CD4-positive, alpha-beta T cell treated with Interleukin-4 for 4 hours (primary cell): ENCODE measurements at regions not wholly inside any gene's neighbourhood (a gene's known extent, or its start where the extent isn't known, plus 50 kb on each side); places are given as distances from the start of the nearest gene placed in this dataset.
"Not testable (repeated sequence)": the region's sequence is repeated elsewhere in the genome, so short reads cannot be mapped to it uniquely, and the experiment has no call there.

Experiments
- DNase-seq: peaks from one replicate; pipeline ENCODE4 v3.0.0-alpha.2; 2020

DNA sequence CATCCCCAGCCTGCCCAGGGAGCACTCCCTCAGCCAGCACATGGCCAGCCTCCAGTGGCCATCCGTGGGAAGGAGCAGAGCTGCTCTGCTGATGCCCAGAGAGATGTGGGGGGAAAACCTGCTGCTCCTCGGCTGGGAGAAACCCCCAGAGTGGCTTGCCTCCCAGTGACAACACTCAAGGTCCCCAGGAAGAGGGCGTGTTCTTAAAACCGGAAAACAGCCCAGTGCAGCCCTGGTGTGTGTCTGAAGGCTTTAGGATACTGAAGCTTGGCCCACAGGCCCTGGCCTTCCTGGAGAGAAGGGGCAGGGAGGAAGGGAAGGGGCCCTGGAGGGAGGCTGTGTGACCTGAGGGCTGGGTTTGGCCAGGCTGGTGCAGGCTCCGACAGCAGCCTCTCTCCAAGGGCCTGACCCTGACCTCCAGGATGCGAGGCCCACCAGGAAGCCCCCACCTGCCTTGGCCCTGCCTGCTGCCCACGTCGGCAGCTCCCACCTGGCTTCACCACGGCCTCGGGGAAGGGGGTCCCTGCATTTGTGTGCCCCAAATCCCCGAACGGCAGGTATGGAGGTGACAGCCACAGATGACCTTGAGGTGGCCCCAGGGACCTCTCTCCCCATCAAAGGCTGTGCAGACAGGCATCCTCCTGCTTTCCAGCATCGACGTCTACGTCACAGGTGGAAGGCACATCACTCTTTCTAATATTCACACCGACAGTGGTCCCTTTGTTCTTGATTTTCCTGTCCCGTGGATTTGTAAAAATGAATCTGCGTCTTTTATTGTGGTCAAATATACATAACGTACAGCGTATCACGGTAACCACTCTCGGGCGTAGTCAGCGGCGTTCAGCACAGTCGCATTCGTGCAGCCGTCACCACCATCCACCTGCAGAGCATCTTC, 190.0 kb upstream of the C14orf180 start:
- DNase-seq, result peak; percentile 29

DNA sequence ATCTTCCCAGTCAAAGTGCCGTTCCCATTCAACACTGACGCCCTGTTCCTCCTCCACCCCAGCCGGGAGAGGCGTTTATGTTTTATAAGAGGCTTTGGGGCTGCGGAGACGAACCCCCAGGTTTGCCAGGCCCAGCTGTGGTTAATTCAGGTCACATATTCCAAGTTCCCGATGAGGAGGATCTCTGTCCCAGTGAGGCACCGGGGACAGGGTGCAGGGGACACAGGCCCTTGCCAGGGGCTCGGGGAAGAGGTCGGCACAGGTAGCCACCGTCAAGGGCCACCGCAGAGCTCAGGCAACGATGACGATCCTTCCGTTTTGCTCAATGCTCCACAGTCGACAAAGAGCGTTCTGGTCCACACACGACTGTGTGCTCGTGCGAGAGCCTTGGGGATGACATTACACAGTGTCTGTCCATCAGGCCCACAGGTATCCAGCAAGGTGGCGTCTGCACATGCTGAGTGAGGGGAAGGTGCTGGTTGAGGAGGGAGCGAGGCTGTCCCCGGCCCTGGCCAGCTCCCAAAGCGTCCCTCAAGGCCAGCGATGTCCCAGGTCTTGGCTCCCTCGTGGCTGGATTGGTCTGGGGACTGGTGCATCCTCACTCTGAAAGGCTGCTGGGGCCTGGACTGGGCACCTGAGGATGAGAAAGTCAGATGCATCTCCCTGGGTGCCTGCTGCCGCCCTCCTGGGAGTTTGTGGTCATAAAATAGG, 189.2 kb upstream of the C14orf180 start:
- DNase-seq, result no peak

GRCh38 chr14:104390941-104391901, 188.3 kb upstream of the C14orf180 start:
- no peak for DNase-seq

- DNase-seq, result no peak
Observed at GRCh38 chr14:104392001-104392395, 187.6 kb upstream of the C14orf180 start.

- no peak for DNase-seq
Observed at GRCh38 chr14:104392396-104393198, 187.0 kb upstream of the C14orf180 start.

GRCh38 chr14:104393199-104393897, 186.2 kb upstream of the C14orf180 start:
- no peak for DNase-seq

- DNase-seq, result peak; percentile 79
Observed at GRCh38 chr14:104393898-104394381, 185.6 kb upstream of the C14orf180 start.

- no peak for DNase-seq
Observed at GRCh38 chr14:104394409-104394851, 185.1 kb upstream of the C14orf180 start.

DNA sequence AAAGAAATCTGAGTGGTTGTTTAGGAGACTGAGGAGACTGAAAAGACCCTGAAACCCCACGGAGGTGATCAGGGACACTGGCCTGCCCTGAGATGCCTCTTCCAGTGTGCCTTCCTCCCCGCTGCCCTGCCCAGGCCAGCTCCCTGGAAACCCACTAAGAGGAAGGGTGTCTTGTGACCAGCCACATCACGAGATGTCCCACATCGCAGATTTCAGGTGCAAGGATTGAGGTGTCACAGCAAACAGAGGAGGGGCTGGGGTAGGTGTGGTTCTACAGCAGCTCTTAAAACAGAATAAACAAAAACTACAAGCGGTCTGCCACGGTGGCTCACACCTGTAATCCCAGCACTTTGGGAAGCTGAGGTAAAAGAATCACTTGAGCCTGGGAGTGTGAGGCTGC, 184.3 kb upstream of the C14orf180 start:
- DNase-seq, result no peak

GRCh38 chr14:104395941-104396681, 183.5 kb upstream of the C14orf180 start:
- DNase-seq, result no peak

DNA sequence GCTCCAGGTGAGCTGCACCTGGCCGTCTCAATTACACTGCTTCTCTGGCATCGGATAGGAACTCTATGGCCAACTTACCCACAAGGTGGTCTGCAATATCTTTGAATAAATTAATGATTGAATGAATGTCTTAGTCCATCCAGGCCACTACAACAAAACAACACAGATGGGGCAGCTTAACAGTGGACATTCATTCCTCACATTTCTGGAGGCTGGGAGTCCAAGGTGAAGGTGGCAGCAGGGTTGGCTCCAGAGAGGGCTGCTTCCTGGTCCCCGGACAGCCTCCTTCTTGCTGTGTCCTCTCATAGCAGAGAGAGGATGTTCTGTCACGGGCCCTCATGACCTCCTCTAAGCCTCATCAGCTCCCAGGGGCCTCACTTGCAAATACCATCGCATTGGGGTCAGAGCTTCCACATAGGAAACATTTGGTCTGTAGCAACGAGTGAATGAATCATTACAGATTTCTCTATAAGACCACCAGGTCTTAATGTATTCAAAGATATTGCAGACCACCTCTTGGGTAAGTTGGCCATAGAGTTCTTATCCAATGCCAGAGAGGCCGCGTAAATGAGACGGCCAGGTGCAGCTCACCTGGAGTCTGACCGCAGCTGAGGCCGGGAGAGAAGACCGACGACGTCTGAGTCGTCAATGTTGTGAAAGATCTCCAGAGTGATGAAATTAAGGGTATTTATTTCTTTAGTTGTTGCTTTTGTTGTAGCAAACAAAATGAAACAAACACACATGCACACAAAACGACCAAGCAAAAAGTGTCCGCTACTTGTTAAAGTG, 182.7 kb upstream of the C14orf180 start:
- no peak for DNase-seq

DNA sequence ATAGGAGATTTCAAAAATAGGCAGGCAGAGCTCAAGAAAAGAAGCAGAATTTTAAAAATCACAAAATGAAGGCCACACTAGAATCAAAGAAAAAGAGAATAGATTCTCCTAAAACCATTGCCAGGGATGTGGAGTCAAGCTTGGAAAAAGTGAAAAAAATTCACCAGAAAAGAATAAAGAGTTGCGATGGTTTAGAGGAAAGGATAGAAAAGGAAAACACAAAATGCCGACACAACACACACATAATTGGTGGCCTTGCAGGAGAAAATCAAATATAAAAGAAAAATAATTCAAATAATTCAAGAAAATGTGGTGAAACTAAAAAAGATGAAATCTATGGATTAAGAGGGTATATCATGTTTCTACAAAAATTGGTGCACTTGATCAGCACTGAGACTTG, 181.6 kb upstream of the C14orf180 start:
- DNase-seq, result no peak

DNA sequence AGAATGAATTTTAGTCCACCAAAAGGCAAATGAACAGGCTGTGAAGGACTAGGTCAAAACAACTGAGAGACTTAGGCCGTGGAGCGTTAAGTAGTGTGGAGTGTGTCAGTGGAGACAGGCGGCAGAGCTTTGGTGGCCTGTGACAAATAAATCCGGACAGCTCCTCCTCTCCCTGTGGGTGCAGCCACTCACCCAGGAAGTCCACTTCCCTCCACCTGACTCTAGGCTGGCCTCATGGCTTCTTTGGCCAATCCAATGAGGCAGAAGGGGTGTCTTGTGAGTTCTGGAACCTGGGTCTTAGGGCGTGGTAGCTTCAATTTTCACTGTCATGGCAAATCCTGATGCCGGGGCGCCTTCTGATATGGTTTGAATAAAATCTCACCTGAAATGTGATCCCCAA, 180.9 kb upstream of the C14orf180 start:
- DNase-seq, result no peak

GRCh38 chr14:104399432-104400155, 180.0 kb upstream of the C14orf180 start:
- peak; percentile 33 for DNase-seq

DNA sequence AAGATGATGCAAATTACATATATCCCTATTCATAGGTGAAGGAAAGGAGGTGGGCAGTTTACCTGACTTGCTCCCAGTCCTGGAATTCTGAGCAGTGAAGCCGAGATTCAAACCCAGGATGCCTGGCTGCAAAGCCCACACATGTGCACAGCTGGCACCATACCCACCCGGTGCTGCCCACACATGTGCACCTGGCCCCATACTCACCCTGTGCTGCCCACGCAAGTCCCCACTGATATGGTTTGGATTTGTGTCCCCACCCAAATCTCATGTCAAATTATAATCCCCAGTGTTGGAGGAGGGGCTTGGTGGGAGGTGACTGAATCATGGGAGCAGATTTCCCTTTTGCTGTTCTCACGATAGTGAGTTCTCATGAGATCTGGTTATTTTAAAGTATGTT, 179.2 kb upstream of the C14orf180 start:
- no peak for DNase-seq

- no peak for DNase-seq
Observed at GRCh38 chr14:104401785-104402184, 177.8 kb upstream of the C14orf180 start.

- DNase-seq, result not testable (repeated sequence)
Observed at GRCh38 chr14:104402303-104402702, 177.3 kb upstream of the C14orf180 start.

GRCh38 chr14:104403421-104404220, 175.9 kb upstream of the C14orf180 start:
- DNase-seq, result no peak
